ENCODE measurements at regions not wholly inside any gene's neighbourhood (a gene's known extent, or its start where the extent isn't known, plus 50 kb on each side); places are given as distances from the start of the nearest gene placed in this dataset.

DNA sequence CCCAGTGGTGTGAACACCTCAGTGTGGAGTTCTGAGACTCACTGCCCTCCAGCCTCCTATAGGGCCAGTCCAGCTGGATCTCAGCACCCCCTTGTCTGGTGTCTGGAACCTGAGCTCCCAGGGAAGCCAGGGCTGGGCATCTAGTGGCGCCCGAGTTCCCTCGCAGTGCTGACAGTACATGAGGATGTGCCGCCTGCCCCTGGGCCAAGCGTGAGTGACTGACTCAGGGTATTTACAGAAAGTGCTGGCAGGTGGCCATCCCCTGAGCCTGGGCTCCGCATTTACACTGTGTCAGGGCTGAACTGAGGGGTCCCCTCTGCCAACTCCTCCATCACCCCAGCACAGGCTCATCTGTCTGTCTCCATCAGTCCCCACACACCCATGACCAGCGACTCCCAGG is 185.3 kb downstream of the BRD1 start:
- no peak for FAIRE-seq
- DNase-seq (ENCODE audit: low spot score): no peak

- no peak for FAIRE-seq
These were observed 185.8 kb downstream of the BRD1 start for GRCh38 chr22:49641770-49642313.

DNA sequence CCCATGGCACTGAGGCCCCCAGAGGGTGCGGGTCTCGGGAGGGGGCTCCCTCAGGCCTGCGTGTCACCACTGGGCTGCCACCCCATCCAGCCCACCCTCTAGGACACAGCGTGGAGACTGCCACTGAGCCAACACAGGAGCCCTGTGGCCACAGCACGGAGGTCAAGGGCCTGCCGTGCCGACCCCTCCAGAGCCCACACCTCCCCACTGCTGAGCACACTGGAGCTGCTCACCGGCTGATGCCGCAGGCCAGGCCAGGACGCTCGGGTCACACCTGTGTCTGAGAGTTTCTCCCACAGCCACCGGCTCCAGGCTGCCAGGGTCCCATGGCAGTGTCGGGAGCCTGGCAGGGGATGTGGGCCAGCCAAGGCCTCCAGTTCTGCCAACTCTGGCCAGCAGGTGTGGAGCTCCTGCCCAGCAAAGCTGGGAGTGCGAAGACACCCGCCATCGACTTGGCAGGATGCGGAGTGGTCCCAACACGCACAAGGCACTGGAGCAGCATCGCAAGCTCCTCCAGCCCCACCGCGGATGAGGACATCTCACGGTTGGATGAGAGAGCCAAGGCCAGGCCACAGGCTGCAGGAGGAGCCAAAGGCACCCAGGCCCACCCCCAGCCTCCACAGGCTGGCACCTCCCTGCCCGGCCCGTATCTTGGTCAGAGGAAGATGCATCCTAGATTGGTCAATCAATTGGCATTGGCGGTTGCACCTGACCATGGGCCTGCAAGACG is 187.1 kb downstream of the BRD1 start:
- no peak for FAIRE-seq
- DNase-seq (ENCODE audit: low spot score): no peak

More at GRCh38 chr22:49641770-49642313, 185.8 kb downstream of the BRD1 start:
- DNase-seq (ENCODE audit: low spot score): no peak

DNA sequence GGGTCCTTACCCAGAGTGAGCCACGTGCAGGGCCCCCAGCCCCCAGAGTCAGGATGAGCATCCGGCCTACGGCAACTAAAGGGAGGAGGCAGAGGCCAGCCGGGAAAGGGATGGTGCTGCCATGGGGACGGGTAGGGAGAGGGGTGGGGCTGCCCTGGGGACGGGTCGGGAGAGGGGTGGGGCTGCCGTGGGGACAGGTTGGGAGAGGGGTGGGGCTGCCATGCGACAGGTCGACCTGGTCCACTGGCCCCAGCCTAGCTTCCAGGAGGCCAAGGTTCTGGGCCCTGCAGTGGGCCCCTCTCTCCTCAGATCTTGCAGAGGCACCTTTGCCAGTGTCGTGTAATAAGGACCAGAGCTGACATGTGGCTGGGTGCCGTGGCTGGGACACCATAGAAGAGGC is 187.7 kb downstream of the BRD1 start:
- no peak for FAIRE-seq
- no peak for DNase-seq (ENCODE audit: low spot score)

- FAIRE-seq (peak; percentile 30), DNase-seq (ENCODE audit: low spot score) (peak; percentile 88)
These were observed 188.9 kb downstream of the BRD1 start for GRCh38 chr22:49638788-49639187.

- FAIRE-seq: no peak
- DNase-seq (ENCODE audit: low spot score): no peak
These were observed 189.7 kb downstream of the BRD1 start for GRCh38 chr22:49638001-49638400.

DNA sequence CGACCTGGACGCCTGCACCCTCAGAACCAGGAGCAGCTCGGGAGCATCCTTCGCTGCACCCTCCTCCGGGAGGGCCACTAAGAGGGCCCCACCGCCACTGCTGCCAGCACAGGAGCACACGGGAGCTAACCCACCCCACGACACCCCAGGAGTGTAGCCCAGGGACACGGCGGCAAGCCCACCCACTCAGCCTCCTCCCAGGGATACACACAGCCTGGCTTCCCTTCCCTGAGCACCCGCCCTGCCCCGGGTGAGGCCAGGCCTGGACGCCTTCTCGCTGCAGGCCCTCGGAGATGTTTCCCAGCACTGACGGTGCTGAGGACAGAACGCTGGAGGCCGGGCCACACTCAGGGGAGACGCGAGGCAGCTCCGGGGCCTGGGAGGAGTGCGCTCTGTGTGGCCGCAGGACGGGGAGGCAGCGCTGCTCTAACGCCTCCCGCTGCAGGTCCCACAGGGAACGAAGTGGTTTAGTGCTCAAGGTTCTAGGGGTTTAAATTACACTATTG is 190.4 kb downstream of the BRD1 start:
- DNase-seq (ENCODE audit: low spot score): no peak
- no peak for FAIRE-seq

- FAIRE-seq (no peak), DNase-seq (ENCODE audit: low spot score) (no peak)
These were observed 191.0 kb downstream of the BRD1 start for GRCh38 chr22:49636649-49637048.

GRCh38 chr22:49636214-49636613 is 191.5 kb downstream of the BRD1 start:
- DNase-seq (ENCODE audit: low spot score): no peak
- FAIRE-seq: no peak

GRCh38 chr22:49634006-49634772 is 193.5 kb downstream of the BRD1 start:
- FAIRE-seq (no peak), DNase-seq (ENCODE audit: low spot score) (no peak)

- DNase-seq (ENCODE audit: low spot score) (no peak), FAIRE-seq (no peak)
These were observed 194.7 kb downstream of the BRD1 start for GRCh38 chr22:49633010-49633324.

- DNase-seq (ENCODE audit: low spot score): peak; percentile 81
These were observed 195.3 kb downstream of the BRD1 start for GRCh38 chr22:49632199-49633009.

GRCh38 chr22:49630448-49630946 is 197.2 kb downstream of the BRD1 start:
- DNase-seq (ENCODE audit: low spot score): no peak
- no peak for FAIRE-seq

More at GRCh38 chr22:49632199-49633009, 195.3 kb downstream of the BRD1 start:
- peak; percentile 42 for FAIRE-seq

DNA sequence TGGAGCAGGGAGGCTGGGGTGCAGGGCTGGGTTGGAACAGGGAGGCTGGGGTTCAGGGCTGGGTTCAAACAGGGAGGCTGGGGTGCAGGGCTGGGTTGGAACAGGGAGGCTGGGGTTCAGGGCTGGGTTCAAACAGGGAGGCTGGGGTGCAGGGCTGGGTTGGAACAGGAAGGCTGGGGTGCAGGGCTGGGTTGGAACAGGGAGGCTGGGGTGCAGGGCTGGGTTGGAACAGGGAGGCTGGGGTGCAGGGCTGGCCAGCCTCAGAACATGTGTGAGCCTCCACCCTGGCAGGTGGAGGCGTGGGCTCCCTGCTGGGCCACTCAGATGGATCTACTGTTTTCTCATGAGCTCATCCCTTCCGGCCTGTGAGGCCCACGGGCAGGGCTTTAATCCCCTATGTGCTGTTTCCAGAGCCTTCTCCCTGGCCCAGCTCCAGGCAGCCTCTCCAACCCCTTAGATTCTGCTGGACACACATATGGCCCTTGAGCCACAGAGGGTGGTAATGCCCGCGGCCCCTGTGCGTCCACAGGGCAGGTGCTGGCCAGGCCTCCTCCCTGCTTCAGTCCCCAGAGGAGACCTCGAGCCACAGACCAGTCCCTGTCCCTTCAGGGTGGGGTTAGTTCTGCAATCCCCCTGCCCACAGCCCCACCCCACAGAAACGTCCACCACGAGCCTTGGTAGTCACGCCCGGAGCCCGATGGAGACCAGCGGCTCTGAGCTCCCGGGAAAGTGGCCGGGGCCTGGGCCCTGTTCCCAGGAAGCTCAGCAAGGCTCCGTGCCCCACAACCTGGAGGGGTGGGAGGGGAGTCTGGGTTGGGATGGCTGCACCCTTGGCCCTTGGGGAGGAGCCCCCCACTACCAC is 197.9 kb downstream of the BRD1 start:
- DNase-seq (ENCODE audit: low spot score) (no peak), FAIRE-seq (peak; percentile 27)

DNA sequence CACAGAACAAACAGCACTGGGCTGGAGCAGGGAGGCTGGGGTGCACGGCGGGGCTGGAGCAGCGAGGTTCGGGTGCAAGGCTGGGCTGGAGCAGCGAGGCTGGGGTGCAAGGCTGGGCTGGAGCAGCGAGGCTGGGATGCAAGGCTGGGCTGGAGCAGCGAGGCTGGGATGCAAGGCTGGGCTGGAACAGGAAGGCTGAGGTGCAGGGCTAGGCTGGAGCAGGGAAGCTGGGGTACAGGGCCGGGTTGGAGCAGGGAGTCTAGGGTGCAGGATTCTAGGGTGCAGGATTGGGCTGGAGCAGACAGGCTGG is 198.5 kb downstream of the BRD1 start:
- FAIRE-seq (peak; percentile 13), DNase-seq (ENCODE audit: low spot score) (no peak)

GRCh38 chr22:49628391-49629260 is 199.0 kb downstream of the BRD1 start:
- DNase-seq (ENCODE audit: low spot score) (no peak), FAIRE-seq (peak; percentile 23)

- DNase-seq (ENCODE audit: low spot score): no peak
- no peak for FAIRE-seq
These were observed 200.2 kb downstream of the BRD1 start for GRCh38 chr22:49627217-49628181.
